ENCODE measurements at regions not wholly inside any gene's neighbourhood (a gene's known extent, or its start where the extent isn't known, plus 50 kb on each side); places are given as distances from the start of the nearest gene placed in this dataset.

DNA sequence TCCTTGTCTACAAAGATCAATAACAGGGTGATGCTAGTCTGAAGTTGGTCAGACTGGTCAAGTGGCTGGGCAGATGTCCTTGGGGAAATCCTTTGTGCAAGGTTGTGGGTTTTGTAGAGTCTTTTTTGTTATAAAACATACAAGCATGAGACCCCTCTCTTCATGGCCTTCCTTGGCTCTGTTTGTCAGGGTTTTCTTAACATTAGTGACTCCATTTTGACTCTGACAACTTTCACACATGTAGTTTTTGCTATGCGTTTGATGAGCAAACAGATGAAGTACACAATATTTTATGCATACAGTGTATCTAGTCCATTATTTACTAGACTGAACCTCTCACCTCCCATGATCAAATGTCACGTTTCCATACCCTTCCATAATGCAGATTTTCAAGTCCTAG is 151.2 kb upstream of the KLF7 start:
- Histone ChIP-seq H3K4me1 (ENCODE audit: control extremely low read depth in 1 of 4, control insufficient read depth in 4 of 4, insufficient read depth in 4 of 4, low read length in 3 of 4) (peaks cover 0 to 8% (median 3%) of the 10 kb centered on the region in 4 experiments), H3K9me3 (ENCODE audit: control extremely low read depth in 1 of 5, control insufficient read depth in 4 of 5, insufficient read depth in 2 of 5, low read depth in 1 of 5, low read length in 4 of 5) (no peaks in the 10 kb centered on the region), H3K27ac (ENCODE audit: insufficient read depth in 1 of 2, low read depth in 1 of 2, low read length in 2 of 2, poor library complexity in 1 of 2, severe bottlenecking in 2 of 2) (no peak overlapping the region), H3K27me3 (replicated peaks in 2 of 5; ENCODE audit: control insufficient read depth in 4 of 5, insufficient read depth in 5 of 5, low read length in 4 of 5) (no peaks in the 10 kb centered on the region), H3K36me3 (ENCODE audit: control insufficient read depth in 4 of 4, insufficient read depth in 4 of 4, low read length in 3 of 4) (no peaks in the 10 kb centered on the region), H3K4me3 (ENCODE audit: control insufficient read depth in 1 of 7, extremely low read depth in 1 of 7, insufficient read depth in 4 of 7, low read depth in 2 of 7, low read length in 6 of 7) (no peak overlapping the region)
- ChIA-PET CTCF (no interaction called here), POLR2A (no interaction called here)
- no peak for DNase-seq
- WGBS (ENCODE audit: insufficient coverage) = no CpG with 5 or more reads among the region's 2 CpGs

DNA sequence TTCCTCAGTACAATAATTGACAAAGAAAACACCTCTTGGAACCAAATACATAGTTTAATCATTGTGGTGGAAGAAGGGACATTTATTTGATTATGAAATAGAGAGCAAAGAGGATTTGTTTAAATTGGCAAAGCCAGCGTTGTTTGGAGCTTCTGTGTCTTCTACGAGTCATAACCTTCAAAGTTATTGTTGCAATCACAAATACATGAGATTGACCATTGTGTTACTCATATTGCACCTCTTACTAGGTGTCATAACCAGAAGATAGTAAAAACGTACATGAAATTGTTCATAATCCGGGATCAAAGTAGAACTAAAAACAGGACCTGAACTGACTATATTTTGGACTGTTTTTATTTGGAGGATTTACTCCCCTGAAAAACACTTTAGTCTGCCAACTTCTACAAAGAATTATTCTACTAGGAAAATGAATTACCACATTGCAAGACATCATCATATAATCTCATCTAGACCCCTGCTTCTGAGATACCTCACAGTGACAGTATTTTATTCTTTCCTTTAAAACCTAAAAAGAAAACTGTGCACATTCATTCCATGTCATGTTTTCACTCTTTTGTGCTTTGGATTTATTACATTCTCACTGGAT is 151.7 kb upstream of the KLF7 start:
- POLR2A ChIA-PET = no interaction called here
- H3K4me3 ChIP-seq (ENCODE audit: control insufficient read depth in 1 of 7, extremely low read depth in 1 of 7, insufficient read depth in 4 of 7, low read depth in 2 of 7, low read length in 6 of 7) = no peak overlapping the region
- no peak overlapping the region for H3K27ac ChIP-seq (ENCODE audit: insufficient read depth in 1 of 2, low read depth in 1 of 2, low read length in 2 of 2, poor library complexity in 1 of 2, severe bottlenecking in 2 of 2)
- H3K4me1 ChIP-seq (ENCODE audit: control extremely low read depth in 1 of 4, control insufficient read depth in 4 of 4, insufficient read depth in 4 of 4, low read length in 3 of 4) = peaks cover 0 to 9% (median 3%) of the 10 kb centered on the region in 4 experiments
- DNase-seq = no peak
- CTCF ChIA-PET = no interaction called here
- no peaks in the 10 kb centered on the region for H3K36me3 ChIP-seq (ENCODE audit: control insufficient read depth in 4 of 4, insufficient read depth in 4 of 4, low read length in 3 of 4)
- H3K27me3 ChIP-seq (replicated peaks in 2 of 5; ENCODE audit: control insufficient read depth in 4 of 5, insufficient read depth in 5 of 5, low read length in 4 of 5) = no peaks in the 10 kb centered on the region
- 100% methylated on average over 1 of the region's 4 CpGs for WGBS (ENCODE audit: insufficient coverage)
- no peaks in the 10 kb centered on the region for H3K9me3 ChIP-seq (ENCODE audit: control extremely low read depth in 1 of 5, control insufficient read depth in 4 of 5, insufficient read depth in 2 of 5, low read depth in 1 of 5, low read length in 4 of 5)

DNA sequence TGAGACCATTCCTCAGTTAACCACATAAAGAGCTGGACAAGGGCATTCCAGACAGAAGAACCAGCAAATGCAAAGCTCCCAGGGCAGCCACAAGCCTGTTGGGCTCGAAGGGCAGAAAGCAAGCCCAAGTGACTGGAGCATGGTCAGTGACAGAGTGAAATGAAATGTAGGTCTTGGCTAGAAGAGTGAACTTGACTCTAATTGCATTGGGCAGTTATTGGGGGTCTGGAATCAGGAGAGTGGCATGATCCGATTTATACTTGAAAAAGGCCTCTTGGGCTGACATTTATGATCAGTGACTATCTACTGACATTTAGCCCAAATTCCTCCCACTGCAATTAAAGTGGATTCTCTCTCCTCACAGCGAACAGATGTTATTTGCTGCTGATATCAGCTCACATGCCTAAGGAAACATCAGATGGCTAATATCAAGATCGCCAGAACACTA is 152.5 kb upstream of the KLF7 start:
- Histone ChIP-seq H3K36me3 (ENCODE audit: control insufficient read depth in 4 of 4, insufficient read depth in 4 of 4, low read length in 3 of 4) (no peaks in the 10 kb centered on the region), H3K9me3 (ENCODE audit: control extremely low read depth in 1 of 5, control insufficient read depth in 4 of 5, insufficient read depth in 2 of 5, low read depth in 1 of 5, low read length in 4 of 5) (no peaks in the 10 kb centered on the region), H3K4me1 (ENCODE audit: control extremely low read depth in 1 of 4, control insufficient read depth in 4 of 4, insufficient read depth in 4 of 4, low read length in 3 of 4) (peaks cover 0 to 9% (median 3%) of the 10 kb centered on the region in 4 experiments), H3K27me3 (replicated peaks in 2 of 5; ENCODE audit: control insufficient read depth in 4 of 5, insufficient read depth in 5 of 5, low read length in 4 of 5) (no peaks in the 10 kb centered on the region), H3K4me3 (ENCODE audit: control insufficient read depth in 1 of 7, extremely low read depth in 1 of 7, insufficient read depth in 4 of 7, low read depth in 2 of 7, low read length in 6 of 7) (no peak overlapping the region), H3K27ac (ENCODE audit: insufficient read depth in 1 of 2, low read depth in 1 of 2, low read length in 2 of 2, poor library complexity in 1 of 2, severe bottlenecking in 2 of 2) (no peak overlapping the region)
- WGBS (ENCODE audit: insufficient coverage) = 97% methylated on average over 4 of the region's 4 CpGs
- ChIA-PET POLR2A (no interaction called here), CTCF (no interaction called here)
- DNase-seq = no peak

DNA sequence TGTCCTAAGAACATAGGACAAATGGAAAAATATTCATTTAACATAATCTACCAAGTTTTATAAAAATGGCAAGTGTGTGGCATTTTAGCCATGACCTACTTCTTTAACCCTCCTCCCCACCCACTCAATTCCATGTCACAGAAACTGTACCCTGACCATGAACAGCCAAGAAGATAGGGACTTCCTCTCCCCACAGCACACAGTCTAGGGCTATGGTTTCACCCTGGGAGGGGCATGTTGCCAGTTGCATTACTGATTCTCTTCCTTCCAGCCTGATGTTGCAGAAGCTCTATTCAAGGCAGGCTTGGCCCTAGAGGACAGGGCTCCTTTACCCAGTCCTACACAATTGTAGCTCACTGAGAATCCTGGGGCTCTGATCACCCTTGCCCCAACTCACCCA is 153.6 kb upstream of the KLF7 start:
- H3K4me1 ChIP-seq (ENCODE audit: control extremely low read depth in 1 of 4, control insufficient read depth in 4 of 4, insufficient read depth in 4 of 4, low read length in 3 of 4) = peaks cover 0 to 9% (median 3%) of the 10 kb centered on the region in 4 experiments
- no peak for DNase-seq
- no peak overlapping the region for H3K27ac ChIP-seq (ENCODE audit: insufficient read depth in 1 of 2, low read depth in 1 of 2, low read length in 2 of 2, poor library complexity in 1 of 2, severe bottlenecking in 2 of 2)
- H3K4me3 ChIP-seq (ENCODE audit: control insufficient read depth in 1 of 7, extremely low read depth in 1 of 7, insufficient read depth in 4 of 7, low read depth in 2 of 7, low read length in 6 of 7) = no peak overlapping the region
- no peaks in the 10 kb centered on the region for H3K36me3 ChIP-seq (ENCODE audit: control insufficient read depth in 4 of 4, insufficient read depth in 4 of 4, low read length in 3 of 4)
- ChIA-PET CTCF (interaction anchor here (1.0 kb wide), 1 partner anchor 16 kb away, joined by 3 read pairs; no protein-coding TSS in a partner anchor), POLR2A (no interaction called here)
- no peaks in the 10 kb centered on the region for H3K27me3 ChIP-seq (replicated peaks in 2 of 5; ENCODE audit: control insufficient read depth in 4 of 5, insufficient read depth in 5 of 5, low read length in 4 of 5)
- H3K9me3 ChIP-seq (ENCODE audit: control extremely low read depth in 1 of 5, control insufficient read depth in 4 of 5, insufficient read depth in 2 of 5, low read depth in 1 of 5, low read length in 4 of 5) = no peaks in the 10 kb centered on the region

DNA sequence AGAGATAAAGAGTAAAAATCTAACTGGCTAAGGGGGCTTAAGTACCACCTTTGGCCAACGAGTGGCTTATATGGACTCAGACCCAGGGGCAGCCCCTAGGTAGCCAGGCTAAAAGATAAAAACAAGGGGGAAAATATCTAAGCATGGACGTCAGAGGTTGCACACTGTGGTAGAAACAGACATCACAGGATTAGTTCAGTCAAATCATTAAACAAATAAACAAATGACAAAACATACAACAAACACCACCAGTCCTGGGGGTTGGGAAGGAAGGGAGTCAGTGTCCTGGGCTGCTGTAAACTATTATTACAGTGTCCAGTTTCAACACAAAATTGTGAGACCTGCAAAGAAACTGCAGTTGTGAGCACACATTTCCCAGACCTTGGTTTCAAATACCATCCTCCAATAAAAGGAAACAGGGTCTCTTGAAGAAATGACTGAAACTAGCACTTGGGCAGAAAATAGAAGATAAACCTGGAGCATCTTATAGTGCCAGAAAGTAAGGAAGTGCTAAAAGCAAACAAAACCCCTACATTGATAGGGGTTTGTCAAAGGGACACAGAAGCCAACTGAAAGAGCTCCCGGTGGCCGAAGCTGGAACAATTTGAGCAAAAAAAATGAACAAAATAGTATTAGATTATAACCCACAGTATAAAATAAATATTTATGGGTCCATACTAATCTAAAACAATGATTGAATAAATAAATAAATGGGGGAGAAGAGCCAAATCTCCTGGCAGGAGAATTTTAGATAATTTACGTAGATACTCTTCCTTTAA is 154.8 kb upstream of the KLF7 start:
- POLR2A ChIA-PET = no interaction called here
- Histone ChIP-seq H3K9me3 (ENCODE audit: control extremely low read depth in 1 of 5, control insufficient read depth in 4 of 5, insufficient read depth in 2 of 5, low read depth in 1 of 5, low read length in 4 of 5) (no peaks in the 10 kb centered on the region), H3K27me3 (replicated peaks in 2 of 5; ENCODE audit: control insufficient read depth in 4 of 5, insufficient read depth in 5 of 5, low read length in 4 of 5) (no peaks in the 10 kb centered on the region), H3K27ac (ENCODE audit: insufficient read depth in 1 of 2, low read depth in 1 of 2, low read length in 2 of 2, poor library complexity in 1 of 2, severe bottlenecking in 2 of 2) (no peak overlapping the region), H3K36me3 (ENCODE audit: control insufficient read depth in 4 of 4, insufficient read depth in 4 of 4, low read length in 3 of 4) (no peaks in the 10 kb centered on the region), H3K4me1 (ENCODE audit: control extremely low read depth in 1 of 4, control insufficient read depth in 4 of 4, insufficient read depth in 4 of 4, low read length in 3 of 4) (peaks cover 0 to 9% (median 3%) of the 10 kb centered on the region in 4 experiments), H3K4me3 (ENCODE audit: control insufficient read depth in 1 of 7, extremely low read depth in 1 of 7, insufficient read depth in 4 of 7, low read depth in 2 of 7, low read length in 6 of 7) (no peak overlapping the region)
- CTCF ChIA-PET = no interaction called here
- DNase-seq = no peak
- WGBS (ENCODE audit: insufficient coverage) = 100% methylated on average over 1 of the region's 5 CpGs

DNA sequence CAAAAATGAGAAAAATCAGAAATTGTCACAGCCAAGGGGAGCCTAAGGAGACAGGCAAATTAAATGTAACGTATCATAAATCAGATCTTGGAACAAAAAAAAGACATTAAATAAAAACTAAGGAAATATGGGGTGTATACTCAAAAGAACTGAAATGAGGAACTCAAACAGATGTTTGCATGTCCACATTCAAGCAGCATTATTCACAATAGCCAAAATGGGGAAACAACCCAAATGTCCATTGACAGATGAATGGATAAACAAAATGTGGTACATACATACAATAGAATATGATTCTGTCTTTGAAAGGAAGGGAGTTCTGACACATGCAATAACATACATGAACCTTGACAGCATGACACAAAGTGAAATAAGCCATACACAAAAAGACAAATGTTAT is 155.8 kb upstream of the KLF7 start:
- Histone ChIP-seq H3K9me3 (ENCODE audit: control extremely low read depth in 1 of 5, control insufficient read depth in 4 of 5, insufficient read depth in 2 of 5, low read depth in 1 of 5, low read length in 4 of 5) (no peaks in the 10 kb centered on the region), H3K36me3 (ENCODE audit: control insufficient read depth in 4 of 4, insufficient read depth in 4 of 4, low read length in 3 of 4) (no peaks in the 10 kb centered on the region), H3K4me1 (ENCODE audit: control extremely low read depth in 1 of 4, control insufficient read depth in 4 of 4, insufficient read depth in 4 of 4, low read length in 3 of 4) (peaks cover 0 to 9% (median 3%) of the 10 kb centered on the region in 4 experiments), H3K4me3 (ENCODE audit: control insufficient read depth in 1 of 7, extremely low read depth in 1 of 7, insufficient read depth in 4 of 7, low read depth in 2 of 7, low read length in 6 of 7) (no peak overlapping the region), H3K27ac (ENCODE audit: insufficient read depth in 1 of 2, low read depth in 1 of 2, low read length in 2 of 2, poor library complexity in 1 of 2, severe bottlenecking in 2 of 2) (no peak overlapping the region), H3K27me3 (replicated peaks in 2 of 5; ENCODE audit: control insufficient read depth in 4 of 5, insufficient read depth in 5 of 5, low read length in 4 of 5) (no peaks in the 10 kb centered on the region)
- WGBS (ENCODE audit: insufficient coverage) = no CpG with 5 or more reads among the region's 1 CpG
- peak in 2 of 3 donors; percentile 73 to 84 for DNase-seq
- POLR2A ChIA-PET = interaction anchor here (0.5 kb wide), 1 partner anchor 144 kb away, joined by 3 read pairs; no protein-coding TSS in a partner anchor
- CTCF ChIA-PET = no interaction called here

DNA sequence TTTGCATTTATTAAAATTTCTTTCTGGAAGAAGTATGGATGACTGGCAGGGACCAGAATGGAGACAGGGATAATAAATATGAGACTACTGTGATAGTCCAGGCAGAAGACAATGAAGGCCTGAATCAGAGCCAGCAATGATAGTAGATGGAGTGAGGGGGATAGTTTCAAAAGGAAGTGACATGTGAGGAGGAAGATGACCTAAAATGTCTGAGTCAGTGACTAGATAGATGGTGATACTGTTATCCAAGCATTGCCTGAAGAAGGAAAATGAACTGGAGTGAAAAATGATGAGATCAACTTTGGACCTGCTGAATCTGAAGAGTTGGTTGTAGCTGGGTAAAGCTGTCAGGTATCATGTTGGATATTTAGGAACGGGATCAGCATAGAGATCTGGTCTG is 158.3 kb upstream of the KLF7 start:
- 100% methylated on average over 1 of the region's 1 CpG for WGBS (ENCODE audit: insufficient coverage)
- ChIA-PET CTCF (interaction anchor here (1.5 kb wide), 1 partner anchor 9 kb away, joined by 3 read pairs; no protein-coding TSS in a partner anchor), POLR2A (no interaction called here)
- no peak for DNase-seq
- Histone ChIP-seq H3K36me3 (ENCODE audit: control insufficient read depth in 4 of 4, insufficient read depth in 4 of 4, low read length in 3 of 4) (no peaks in the 10 kb centered on the region), H3K27ac (ENCODE audit: insufficient read depth in 1 of 2, low read depth in 1 of 2, low read length in 2 of 2, poor library complexity in 1 of 2, severe bottlenecking in 2 of 2) (no peak overlapping the region), H3K27me3 (replicated peaks in 2 of 5; ENCODE audit: control insufficient read depth in 4 of 5, insufficient read depth in 5 of 5, low read length in 4 of 5) (no peaks in the 10 kb centered on the region), H3K4me1 (ENCODE audit: control extremely low read depth in 1 of 4, control insufficient read depth in 4 of 4, insufficient read depth in 4 of 4, low read length in 3 of 4) (peaks cover 0 to 16% (median 3%) of the 10 kb centered on the region in 4 experiments), H3K9me3 (ENCODE audit: control extremely low read depth in 1 of 5, control insufficient read depth in 4 of 5, insufficient read depth in 2 of 5, low read depth in 1 of 5, low read length in 4 of 5) (no peaks in the 10 kb centered on the region), H3K4me3 (ENCODE audit: control insufficient read depth in 1 of 7, extremely low read depth in 1 of 7, insufficient read depth in 4 of 7, low read depth in 2 of 7, low read length in 6 of 7) (no peak overlapping the region)

Data from common myeloid progenitor, CD34-positive (primary cell).